Right kidney (tissue), 1 donor: ENCODE measurements at regions not wholly inside any gene's neighbourhood (a gene's known extent, or its start where the extent isn't known, plus 50 kb on each side); places are given as distances from the start of the nearest gene placed in this dataset.
"Not testable (repeated sequence)": the region's sequence is repeated elsewhere in the genome, so short reads cannot be mapped to it uniquely, and the experiment has no call there.

Experiments
- DNase-seq: peaks from one replicate; pipeline ENCODE4 v3.0.0-alpha.2; 2016

- no peak for DNase-seq
Observed at GRCh38 chr16:31702796-31703195, 170.8 kb upstream of the ZNF267 start.

GRCh38 chr16:31703526-31704128, 170.0 kb upstream of the ZNF267 start:
- no peak for DNase-seq

DNA sequence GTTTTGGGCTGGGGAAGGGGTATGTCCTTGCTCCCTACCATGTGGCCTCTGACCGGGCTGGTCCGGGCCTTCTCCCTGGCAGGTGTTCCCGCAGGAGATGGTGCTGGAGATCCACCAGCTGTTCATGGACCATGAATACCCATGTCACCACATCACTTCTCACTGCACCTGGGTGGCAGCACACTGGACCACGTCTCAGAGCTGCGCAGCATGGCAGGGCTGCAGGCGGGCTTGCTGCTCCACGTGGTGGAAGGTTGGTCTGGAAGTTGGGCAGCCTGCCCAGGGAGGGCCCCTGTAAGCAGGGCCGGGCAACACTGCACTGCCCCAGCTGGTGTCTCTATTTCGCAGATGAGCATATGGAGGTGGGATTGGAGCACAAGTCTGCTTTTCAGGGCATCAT, 169.5 kb upstream of the ZNF267 start:
- DNase-seq, result no peak

- no peak for DNase-seq
Observed at GRCh38 chr16:31705371-31705770, 168.2 kb upstream of the ZNF267 start.

GRCh38 chr16:31706318-31706717, 167.3 kb upstream of the ZNF267 start:
- no peak for DNase-seq

DNA sequence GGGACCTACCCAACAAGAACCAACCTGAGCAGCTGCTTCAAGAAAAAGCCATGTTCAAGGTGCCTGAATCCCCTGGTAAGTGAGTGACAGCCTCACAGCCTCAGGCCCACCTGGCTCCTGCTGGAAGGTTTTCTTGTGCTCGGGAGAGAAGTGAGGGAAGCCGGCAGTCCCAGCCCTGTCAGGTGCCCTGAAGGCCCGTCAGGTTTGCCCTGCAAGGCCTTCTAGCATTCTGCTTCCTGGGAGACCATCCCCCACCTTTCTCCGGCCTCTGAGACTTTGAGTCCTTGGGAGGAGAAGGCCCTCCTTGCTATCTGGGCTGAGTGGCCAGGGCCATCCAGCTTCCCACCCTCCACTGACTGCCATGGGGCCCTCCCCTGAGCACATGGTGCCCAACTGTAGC, 166.7 kb upstream of the ZNF267 start:
- no peak for DNase-seq

DNA sequence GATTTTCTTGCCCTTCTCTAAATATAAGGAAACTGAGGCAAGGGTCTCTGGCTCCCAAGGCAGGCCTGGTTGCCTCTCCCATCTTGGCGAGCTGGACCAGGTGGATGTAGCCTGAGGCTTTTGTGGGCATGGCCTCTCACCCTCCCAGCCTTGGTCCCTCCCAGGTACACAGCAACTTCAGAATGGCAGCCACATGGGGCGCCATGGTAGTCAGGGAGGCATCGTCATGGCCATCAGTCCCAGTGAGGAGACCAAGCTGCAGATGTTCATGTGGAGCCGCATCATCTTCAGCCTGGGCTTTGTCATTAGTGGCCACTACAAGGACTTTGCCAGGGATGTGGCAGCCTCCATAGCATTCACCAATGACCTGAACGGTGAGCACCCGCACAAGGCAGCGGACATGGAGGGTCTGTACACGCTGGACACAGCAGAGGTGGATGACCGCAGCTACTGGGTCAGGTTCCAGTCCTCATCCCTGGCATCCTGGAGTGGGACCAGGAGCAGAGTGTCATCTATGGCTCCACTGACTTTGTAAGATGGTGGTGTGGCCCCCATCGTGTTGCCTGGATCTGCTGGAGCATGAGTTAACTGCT, 165.8 kb upstream of the ZNF267 start:
- DNase-seq, result no peak

DNA sequence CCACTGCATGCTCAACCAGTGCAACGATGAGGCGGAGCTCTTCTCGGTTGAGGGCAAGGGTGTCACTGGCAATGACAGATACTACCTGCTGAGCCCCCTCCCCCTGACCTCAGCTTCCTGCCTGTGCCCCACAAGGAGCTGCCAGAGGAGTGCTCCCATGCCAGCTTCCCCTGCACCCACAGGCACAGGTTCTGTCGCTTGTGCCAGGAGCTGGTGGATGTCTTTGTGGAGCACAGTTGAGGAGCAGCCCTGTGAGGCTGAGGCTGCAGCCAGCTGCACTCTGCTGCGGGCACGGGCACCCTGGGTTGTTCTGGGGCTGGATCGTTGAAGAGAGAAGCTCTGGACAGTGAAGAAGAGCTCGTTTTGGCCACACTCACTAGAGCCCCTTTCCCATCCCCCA, 165.3 kb upstream of the ZNF267 start:
- DNase-seq, result no peak

- DNase-seq, result no peak
Observed at GRCh38 chr16:31709181-31709580, 164.4 kb upstream of the ZNF267 start.

DNA sequence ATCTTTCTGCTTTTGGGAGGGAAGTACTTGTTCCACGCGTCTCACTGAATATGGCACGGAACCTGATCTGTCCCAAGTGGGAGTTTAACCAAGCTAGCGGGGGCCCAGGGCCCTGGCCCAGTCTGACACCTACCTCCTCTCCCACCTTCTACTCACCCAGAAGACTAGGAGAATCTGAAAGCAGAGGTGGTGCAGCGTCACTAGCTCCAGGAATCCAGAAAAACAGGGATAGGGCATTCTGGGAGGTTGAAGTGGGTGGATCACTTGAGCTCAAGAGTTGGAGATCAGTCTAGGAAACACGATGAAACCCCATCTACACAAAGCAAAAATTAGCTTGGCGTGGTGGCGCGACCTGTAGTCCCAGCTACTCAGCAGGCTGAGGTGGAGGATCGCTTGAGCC, 163.5 kb upstream of the ZNF267 start:
- DNase-seq, result no peak

DNA sequence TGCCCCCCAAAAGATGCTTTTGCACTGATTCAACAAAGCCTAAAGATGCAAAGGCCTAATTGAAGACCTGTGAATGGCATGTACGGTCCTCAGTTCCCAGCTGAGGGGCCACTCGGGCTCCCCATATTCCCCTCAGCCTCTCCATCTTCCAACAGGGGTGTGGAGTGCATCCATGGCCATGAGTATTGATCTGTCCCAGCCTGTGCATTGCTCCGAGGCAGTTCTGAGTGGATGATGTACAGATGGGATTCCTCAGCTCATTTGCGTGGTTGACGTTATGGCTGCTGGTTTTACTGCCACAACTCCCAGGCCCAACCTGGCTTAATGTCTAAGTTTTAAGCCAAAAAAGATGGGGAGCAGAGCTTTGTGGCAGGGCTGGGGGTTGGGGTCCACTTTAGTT, 162.7 kb upstream of the ZNF267 start:
- DNase-seq, result no peak

- no peak for DNase-seq
Observed at GRCh38 chr16:31711344-31711845, 162.2 kb upstream of the ZNF267 start.

DNA sequence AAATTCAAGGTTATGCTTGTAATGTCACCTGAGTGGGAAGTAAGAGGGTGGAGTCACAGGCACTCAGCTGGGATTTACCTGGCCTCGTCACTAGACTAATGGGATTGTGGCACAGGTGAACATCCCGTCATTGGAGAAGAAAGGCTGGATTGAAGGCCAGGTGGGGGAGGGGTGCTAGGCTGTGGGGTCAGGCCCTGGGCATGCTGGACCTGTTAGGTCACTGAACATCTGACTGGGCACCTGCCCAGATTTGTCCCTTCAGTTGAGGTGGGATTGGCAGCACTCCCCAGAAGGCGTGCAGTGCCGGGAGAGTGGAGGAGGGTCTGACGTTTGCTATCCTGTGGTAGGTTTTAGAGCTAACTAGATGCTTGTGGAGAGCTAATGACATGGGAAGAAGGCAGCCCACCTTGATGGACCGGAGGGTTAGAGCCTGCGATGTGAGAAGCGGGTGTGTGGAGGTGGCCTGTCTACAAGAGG, 161.5 kb upstream of the ZNF267 start:
- no peak for DNase-seq

DNA sequence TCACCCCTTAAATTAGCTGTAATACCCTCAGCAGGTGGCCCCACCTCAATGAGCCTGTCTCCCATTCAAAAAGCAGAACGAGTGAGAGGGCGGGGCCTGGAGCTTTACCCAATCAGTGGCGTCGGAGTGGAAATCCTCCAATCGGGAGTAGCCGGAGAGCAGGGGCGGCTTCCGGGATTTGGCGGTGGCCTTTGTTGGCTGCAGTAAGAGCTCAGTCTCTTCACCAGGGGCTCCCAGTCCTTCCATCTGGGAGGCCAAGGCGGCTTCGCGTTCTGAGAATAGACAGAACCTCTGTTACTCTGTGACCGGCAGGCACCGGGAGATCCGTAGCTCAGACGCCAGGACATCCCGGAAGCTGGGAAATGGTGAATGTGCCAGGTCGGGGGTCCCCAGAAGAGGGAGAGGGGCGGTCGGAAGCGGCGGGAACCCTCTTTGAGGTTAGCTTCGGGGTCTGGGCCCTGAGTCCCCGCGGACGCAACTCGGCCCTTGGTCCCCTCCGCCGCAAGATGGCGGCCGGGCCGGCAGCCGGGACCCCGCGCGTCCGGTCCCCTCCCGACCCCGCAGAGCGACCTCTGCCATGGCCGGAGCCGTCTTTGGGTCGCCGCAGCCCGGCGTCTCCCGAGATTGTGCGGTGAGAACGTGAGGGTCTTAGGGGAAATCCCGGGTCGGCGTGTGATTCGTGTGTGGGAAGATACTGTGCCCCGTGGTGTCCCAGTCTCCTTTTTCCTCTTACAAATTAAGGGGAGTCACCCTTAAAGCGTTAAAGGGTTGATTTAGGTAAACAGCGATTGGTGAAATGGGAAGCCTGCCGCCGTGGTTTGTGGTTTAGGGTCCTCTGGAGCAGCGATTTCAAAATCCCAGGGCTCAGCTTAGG, 160.3 kb upstream of the ZNF267 start:
- peak; percentile 90 for DNase-seq

GRCh38 chr16:31713945-31714902, 159.4 kb upstream of the ZNF267 start:
- DNase-seq, result peak; percentile 32

- no peak for DNase-seq
Observed at GRCh38 chr16:31714903-31715504, 158.6 kb upstream of the ZNF267 start.

GRCh38 chr16:31715915-31716314, 157.7 kb upstream of the ZNF267 start:
- no peak for DNase-seq

DNA sequence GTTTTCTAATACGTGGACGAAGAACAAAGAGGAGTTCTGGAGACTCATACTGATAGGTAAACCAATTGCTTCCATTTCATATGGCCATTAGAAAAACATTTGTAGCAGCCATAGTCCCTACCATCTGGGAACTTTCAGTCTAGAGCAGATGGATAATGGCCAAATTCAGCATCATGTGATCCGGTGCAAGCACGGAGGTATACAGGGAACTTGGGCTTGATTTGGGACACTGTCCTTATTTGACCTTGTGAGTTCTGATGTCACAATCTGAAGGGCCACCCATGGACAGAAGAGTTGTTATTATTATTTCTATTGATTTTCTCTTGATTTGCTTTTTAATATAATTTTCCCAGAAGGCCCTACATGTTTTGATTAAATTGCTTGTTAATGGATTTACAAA, 154.6 kb upstream of the ZNF267 start:
- no peak for DNase-seq

- DNase-seq, result no peak
Observed at GRCh38 chr16:31727553-31727952, 146.1 kb upstream of the ZNF267 start.

DNA sequence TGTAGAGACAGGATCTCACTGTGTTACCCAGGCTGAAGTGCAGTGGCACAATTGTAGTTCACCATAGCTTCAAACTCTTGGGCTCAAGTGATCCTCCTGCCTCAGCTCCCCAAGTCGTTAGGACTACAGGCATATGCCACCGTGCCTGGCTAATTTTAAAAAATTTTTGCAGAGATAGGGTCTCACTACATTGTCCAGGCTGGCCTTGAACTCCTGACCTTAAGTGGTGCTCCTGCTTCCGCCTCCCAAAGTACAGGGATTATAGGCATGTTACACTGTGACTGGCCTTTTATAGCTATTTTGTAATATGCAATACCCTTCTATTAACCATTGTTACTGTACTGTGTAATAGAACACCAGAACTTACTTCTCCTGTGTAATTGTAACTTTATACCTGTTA, 139.3 kb upstream of the ZNF267 start:
- DNase-seq, result no peak

GRCh38 chr16:31745098-31745497, 128.5 kb upstream of the ZNF267 start:
- DNase-seq, result not testable (repeated sequence)

DNA sequence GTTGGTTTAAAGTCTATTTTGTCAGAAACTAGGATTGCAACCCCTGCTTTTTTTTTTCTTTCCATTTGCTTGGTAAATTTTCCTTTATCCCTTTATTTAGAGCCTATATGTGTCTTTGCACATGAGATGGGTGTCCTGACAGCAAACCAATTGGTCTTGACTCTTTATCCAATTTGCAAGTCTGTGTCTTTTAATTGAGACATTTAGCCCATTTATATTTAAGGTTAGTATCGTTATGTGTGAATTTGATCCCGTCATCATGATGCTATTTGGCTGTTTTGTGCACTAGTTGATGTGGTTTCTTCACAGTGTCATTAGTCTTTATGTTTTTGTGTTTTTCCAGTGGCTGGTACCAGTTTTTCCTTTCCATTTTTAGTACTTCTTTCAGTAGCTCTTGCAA, 127.7 kb upstream of the ZNF267 start:
- DNase-seq, result no peak
